ENCODE measurements at regions not wholly inside any gene's neighbourhood (a gene's known extent, or its start where the extent isn't known, plus 50 kb on each side); places are given as distances from the start of the nearest gene placed in this dataset.

GRCh38 chr9:109939698-109940342, 159.8 kb downstream of the PALM2AKAP2 start:
- Histone ChIP-seq H3K4me2 (ENCODE audit: low read length, poor library complexity, severe bottlenecking) (no peak overlapping the region), H2BK12ac (ENCODE audit: low read length in 2 of 2) (no peak overlapping the region), H3K27ac (ENCODE audit: low read length, poor library complexity, severe bottlenecking) (no peak overlapping the region), H4K91ac (ENCODE audit: low read length) (no peak overlapping the region), H3K27me3 (ENCODE audit: control insufficient read depth in 1 of 2, insufficient read depth in 1 of 2, low read length in 2 of 2) (no peaks in the 10 kb centered on the region), H2BK120ac (ENCODE audit: low read depth, low read length) (no peak overlapping the region), H3K14ac (ENCODE audit: low read length in 2 of 2) (no peak overlapping the region), H2BK5ac (ENCODE audit: low read depth, low read length, poor library complexity, severe bottlenecking) (no peak overlapping the region), H3K36me3 (ENCODE audit: control insufficient read depth in 1 of 2, insufficient read depth in 2 of 2, low read depth in 1 of 2, low read length in 2 of 2) (peaks cover 7 to 33% of the 10 kb centered on the region in 2 experiments), H3K9me3 (ENCODE audit: control insufficient read depth, low read length) (no peaks in the 10 kb centered on the region), H3K4me1 (ENCODE audit: control insufficient read depth, insufficient read depth, low read depth, low read length) (no peaks in the 10 kb centered on the region), H3K9ac (ENCODE audit: low read length) (no peak overlapping the region), H3K4ac (ENCODE audit: low read depth in 1 of 2, low read length in 2 of 2) (no peak overlapping the region), H2AFZ (ENCODE audit: low read depth, low read length) (no peak overlapping the region), H3K4me3 (ENCODE audit: insufficient read depth in 1 of 2, low read depth in 1 of 2, low read length in 2 of 2) (no peak overlapping the region), H2AK5ac (ENCODE audit: low read length, severe bottlenecking) (no peak overlapping the region), H3K79me1 (replicated peaks; ENCODE audit: low read length, poor library complexity, severe bottlenecking) (no peaks in the 10 kb centered on the region), H4K8ac (ENCODE audit: low read length) (no peak overlapping the region), H3K18ac (ENCODE audit: low read depth in 1 of 2, low read length in 2 of 2) (no peak overlapping the region), H2BK15ac (ENCODE audit: low read depth, poor library complexity, severe bottlenecking) (no peak overlapping the region), H3K23ac (ENCODE audit: low read length in 2 of 2) (no peak overlapping the region)
- no peak for DNase-seq

- DNase-seq = no peak
- Histone ChIP-seq H3K4me2 (ENCODE audit: low read length, poor library complexity, severe bottlenecking) (no peak overlapping the region), H3K23ac (ENCODE audit: low read length in 2 of 2) (no peak overlapping the region), H2AFZ (ENCODE audit: low read depth, low read length) (no peak overlapping the region), H2AK5ac (ENCODE audit: low read length, severe bottlenecking) (no peak overlapping the region), H3K9me3 (ENCODE audit: control insufficient read depth, low read length) (no peaks in the 10 kb centered on the region), H4K91ac (ENCODE audit: low read length) (no peak overlapping the region), H3K36me3 (ENCODE audit: control insufficient read depth in 1 of 2, insufficient read depth in 2 of 2, low read depth in 1 of 2, low read length in 2 of 2) (peaks cover 7 to 31% of the 10 kb centered on the region in 2 experiments), H3K9ac (ENCODE audit: low read length) (no peak overlapping the region), H3K27ac (ENCODE audit: low read length, poor library complexity, severe bottlenecking) (no peak overlapping the region), H3K4ac (ENCODE audit: low read depth in 1 of 2, low read length in 2 of 2) (no peak overlapping the region), H3K4me1 (ENCODE audit: control insufficient read depth, insufficient read depth, low read depth, low read length) (no peaks in the 10 kb centered on the region), H3K79me1 (replicated peaks; ENCODE audit: low read length, poor library complexity, severe bottlenecking) (no peaks in the 10 kb centered on the region), H3K27me3 (ENCODE audit: control insufficient read depth in 1 of 2, insufficient read depth in 1 of 2, low read length in 2 of 2) (no peaks in the 10 kb centered on the region), H2BK15ac (ENCODE audit: low read depth, poor library complexity, severe bottlenecking) (no peak overlapping the region), H4K8ac (ENCODE audit: low read length) (no peak overlapping the region), H2BK5ac (ENCODE audit: low read depth, low read length, poor library complexity, severe bottlenecking) (no peak overlapping the region), H2BK12ac (ENCODE audit: low read length in 2 of 2) (no peak overlapping the region), H3K14ac (ENCODE audit: low read length in 2 of 2) (no peak overlapping the region), H2BK120ac (ENCODE audit: low read depth, low read length) (no peak overlapping the region), H3K18ac (ENCODE audit: low read depth in 1 of 2, low read length in 2 of 2) (no peak overlapping the region), H3K4me3 (ENCODE audit: insufficient read depth in 1 of 2, low read depth in 1 of 2, low read length in 2 of 2) (no peak overlapping the region)
- WGBS = 34% methylated on average over 2 of the region's 3 CpGs
Measured at GRCh38 chr9:109940561-109940960, 160.6 kb downstream of the PALM2AKAP2 start.

DNA sequence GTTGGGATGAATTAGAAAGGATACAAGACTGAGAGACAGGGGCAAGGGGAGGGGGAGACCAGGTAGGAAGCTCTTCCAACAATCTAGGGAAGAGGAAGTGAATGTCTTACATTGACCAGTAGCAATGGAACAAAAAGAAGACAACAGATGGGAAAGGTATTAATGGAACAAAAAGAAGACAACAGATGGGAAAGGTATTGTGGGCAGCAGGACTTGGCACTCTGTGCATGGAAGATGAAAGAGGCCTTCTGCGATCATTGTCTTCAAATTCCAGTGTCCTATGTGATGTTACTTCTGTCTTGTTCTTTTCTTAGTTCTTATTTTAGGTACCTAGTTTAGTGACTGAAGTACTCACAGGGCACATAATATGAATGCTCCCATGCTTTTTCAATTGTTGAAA, 161.8 kb downstream of the PALM2AKAP2 start:
- H3K14ac ChIP-seq (ENCODE audit: low read length in 2 of 2) = no peak overlapping the region
- no peak overlapping the region for H4K91ac ChIP-seq (ENCODE audit: low read length)
- H2AK5ac ChIP-seq (ENCODE audit: low read length, severe bottlenecking) = no peak overlapping the region
- H3K18ac ChIP-seq (ENCODE audit: low read depth in 1 of 2, low read length in 2 of 2) = no peak overlapping the region
- no peak overlapping the region for H2BK15ac ChIP-seq (ENCODE audit: low read depth, poor library complexity, severe bottlenecking)
- H2BK12ac ChIP-seq (ENCODE audit: low read length in 2 of 2) = no peak overlapping the region
- no peaks in the 10 kb centered on the region for H3K4me1 ChIP-seq (ENCODE audit: control insufficient read depth, insufficient read depth, low read depth, low read length)
- H2BK5ac ChIP-seq (ENCODE audit: low read depth, low read length, poor library complexity, severe bottlenecking) = no peak overlapping the region
- H3K4me2 ChIP-seq (ENCODE audit: low read length, poor library complexity, severe bottlenecking) = no peak overlapping the region
- no peak overlapping the region for H2AFZ ChIP-seq (ENCODE audit: low read depth, low read length)
- no peak overlapping the region for H3K23ac ChIP-seq (ENCODE audit: low read length in 2 of 2)
- no peak overlapping the region for H3K9ac ChIP-seq (ENCODE audit: low read length)
- H4K8ac ChIP-seq (ENCODE audit: low read length) = no peak overlapping the region
- WGBS = 100% methylated on average over 1 of the region's 1 CpG
- DNase-seq = no peak
- no peak overlapping the region for H3K4me3 ChIP-seq (ENCODE audit: insufficient read depth in 1 of 2, low read depth in 1 of 2, low read length in 2 of 2)
- no peak overlapping the region for H2BK120ac ChIP-seq (ENCODE audit: low read depth, low read length)
- peaks cover 7 to 23% of the 10 kb centered on the region in 2 experiments for H3K36me3 ChIP-seq (ENCODE audit: control insufficient read depth in 1 of 2, insufficient read depth in 2 of 2, low read depth in 1 of 2, low read length in 2 of 2)
- no peaks in the 10 kb centered on the region for H3K9me3 ChIP-seq (ENCODE audit: control insufficient read depth, low read length)
- no peak overlapping the region for H3K4ac ChIP-seq (ENCODE audit: low read depth in 1 of 2, low read length in 2 of 2)
- H3K27me3 ChIP-seq (ENCODE audit: control insufficient read depth in 1 of 2, insufficient read depth in 1 of 2, low read length in 2 of 2) = no peaks in the 10 kb centered on the region
- H3K79me1 ChIP-seq (replicated peaks; ENCODE audit: low read length, poor library complexity, severe bottlenecking) = no peaks in the 10 kb centered on the region
- H3K27ac ChIP-seq (ENCODE audit: low read length, poor library complexity, severe bottlenecking) = no peak overlapping the region

GRCh38 chr9:109945573-109945972, 165.6 kb downstream of the PALM2AKAP2 start:
- Histone ChIP-seq H3K27me3 (ENCODE audit: control insufficient read depth in 1 of 2, insufficient read depth in 1 of 2, low read length in 2 of 2) (no peaks in the 10 kb centered on the region), H2BK15ac (ENCODE audit: low read depth, poor library complexity, severe bottlenecking) (no peak overlapping the region), H3K79me1 (replicated peaks; ENCODE audit: low read length, poor library complexity, severe bottlenecking) (peaks cover 3% of the 10 kb centered on the region), H3K14ac (ENCODE audit: low read length in 2 of 2) (no peak overlapping the region), H3K4me2 (ENCODE audit: low read length, poor library complexity, severe bottlenecking) (no peak overlapping the region), H3K27ac (ENCODE audit: low read length, poor library complexity, severe bottlenecking) (no peak overlapping the region), H3K9me3 (ENCODE audit: control insufficient read depth, low read length) (no peaks in the 10 kb centered on the region), H3K18ac (ENCODE audit: low read depth in 1 of 2, low read length in 2 of 2) (no peak overlapping the region), H3K4me1 (ENCODE audit: control insufficient read depth, insufficient read depth, low read depth, low read length) (no peaks in the 10 kb centered on the region), H4K8ac (ENCODE audit: low read length) (no peak overlapping the region), H3K4me3 (ENCODE audit: insufficient read depth in 1 of 2, low read depth in 1 of 2, low read length in 2 of 2) (no peak overlapping the region), H3K9ac (ENCODE audit: low read length) (no peak overlapping the region), H2BK12ac (ENCODE audit: low read length in 2 of 2) (no peak overlapping the region), H3K23ac (ENCODE audit: low read length in 2 of 2) (no peak overlapping the region), H3K36me3 (ENCODE audit: control insufficient read depth in 1 of 2, insufficient read depth in 2 of 2, low read depth in 1 of 2, low read length in 2 of 2) (peaks cover 7 to 17% of the 10 kb centered on the region in 2 experiments), H2AFZ (ENCODE audit: low read depth, low read length) (no peak overlapping the region), H4K91ac (ENCODE audit: low read length) (no peak overlapping the region), H2BK120ac (ENCODE audit: low read depth, low read length) (no peak overlapping the region), H3K4ac (ENCODE audit: low read depth in 1 of 2, low read length in 2 of 2) (no peak overlapping the region), H2AK5ac (ENCODE audit: low read length, severe bottlenecking) (no peak overlapping the region), H2BK5ac (ENCODE audit: low read depth, low read length, poor library complexity, severe bottlenecking) (no peak overlapping the region)
- peak; percentile 63 for DNase-seq
- no CpG with 5 or more reads among the region's 1 CpG for WGBS
